ENCODE measurements at regions not wholly inside any gene's neighbourhood (a gene's known extent, or its start where the extent isn't known, plus 50 kb on each side); places are given as distances from the start of the nearest gene placed in this dataset.

DNA sequence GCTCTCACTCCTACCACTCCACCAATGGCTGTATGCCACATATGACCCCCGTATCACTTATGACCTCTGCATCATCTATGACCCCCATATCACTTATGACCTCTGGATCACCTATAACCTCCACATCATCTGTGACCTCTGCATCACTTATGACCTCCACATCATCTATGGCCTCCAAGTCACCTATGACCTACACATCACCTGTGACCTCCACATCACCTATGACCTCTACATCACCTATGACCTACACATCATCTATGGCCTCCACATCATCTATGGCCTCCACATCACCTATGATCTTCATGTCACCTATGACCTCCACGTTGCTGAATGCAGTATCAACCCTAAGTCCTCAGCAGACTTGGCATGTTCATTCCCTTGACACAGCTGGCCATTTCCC, 271.2 kb downstream of the MATN1 start:
- no peaks in the 10 kb centered on the region for H3K4me1 ChIP-seq (ENCODE audit: control insufficient read depth in 4 of 4, insufficient read depth in 4 of 4, low read length in 3 of 4)
- DNase-seq (ENCODE audit: low spot score), result peak; percentile 12
- H3K9ac ChIP-seq (ENCODE audit: low read depth in 1 of 2, low read length in 2 of 2), result no peak overlapping the region
- H3K27me3 ChIP-seq (ENCODE audit: control insufficient read depth in 4 of 4, insufficient read depth in 4 of 4, low read length in 3 of 4), result no peaks in the 10 kb centered on the region
- H3K4me3 ChIP-seq (ENCODE audit: low read depth in 1 of 3, low read length in 3 of 3), result no peak overlapping the region
- no peaks in the 10 kb centered on the region for H3K9me3 ChIP-seq (ENCODE audit: control insufficient read depth in 4 of 4, low read length in 3 of 4)
- TF ChIP-seq EGR1 (IDR thresholded peaks at IDR 0.05; ENCODE audit: low read depth in 2 of 2) (no peak), NR2F2 (IDR thresholded peaks at IDR 0.05) (peak; percentile 89), RXRA (IDR thresholded peaks at IDR 0.05) (peak; percentile 24 to 35), HNF4A (conservative IDR thresholded peaks at IDR 0.05) (no peak)
- H3K36me3 ChIP-seq (ENCODE audit: control insufficient read depth in 4 of 4, insufficient read depth in 3 of 4, low read depth in 1 of 4, low read length in 3 of 4), result no peaks in the 10 kb centered on the region
- WGBS, result 69% methylated on average over 2 of the region's 2 CpGs
- H3K27ac ChIP-seq (ENCODE audit: low read depth in 1 of 2, low read length in 2 of 2), result no peak overlapping the region

DNA sequence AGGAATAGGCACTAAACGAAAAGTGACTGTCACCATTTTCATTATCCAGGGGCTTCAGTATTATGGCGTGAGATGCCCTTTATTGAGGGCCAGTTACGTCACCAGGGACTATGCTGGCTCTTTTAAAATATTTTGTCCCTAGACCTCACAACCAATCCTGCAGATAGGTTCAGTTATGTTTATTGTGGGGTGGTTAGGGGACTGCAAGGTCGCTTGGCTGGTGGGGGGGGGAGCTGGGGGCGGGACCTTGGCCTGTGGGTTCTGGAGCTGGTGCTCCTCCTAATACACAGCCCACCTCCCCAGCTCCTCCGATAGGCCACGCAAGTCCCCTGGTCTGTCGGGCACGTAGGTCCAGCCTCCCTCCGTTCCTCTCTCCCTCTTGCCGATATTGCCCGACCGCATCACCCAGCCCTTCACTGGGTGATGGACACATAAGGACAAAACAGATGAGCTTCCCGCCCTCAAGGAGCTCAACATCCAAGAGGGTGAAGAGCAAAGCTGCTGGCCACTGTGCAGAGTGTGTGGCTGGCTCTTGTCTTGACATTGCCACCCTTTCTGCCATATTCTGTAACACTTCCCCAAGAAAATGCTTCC, 271.8 kb downstream of the MATN1 start:
- Histone ChIP-seq H3K9me3 (ENCODE audit: control insufficient read depth in 4 of 4, low read length in 3 of 4) (no peaks in the 10 kb centered on the region), H3K27me3 (ENCODE audit: control insufficient read depth in 4 of 4, insufficient read depth in 4 of 4, low read length in 3 of 4) (no peaks in the 10 kb centered on the region), H3K36me3 (ENCODE audit: control insufficient read depth in 4 of 4, insufficient read depth in 3 of 4, low read depth in 1 of 4, low read length in 3 of 4) (no peaks in the 10 kb centered on the region), H3K27ac (ENCODE audit: low read depth in 1 of 2, low read length in 2 of 2) (no peak overlapping the region), H3K4me1 (ENCODE audit: control insufficient read depth in 4 of 4, insufficient read depth in 4 of 4, low read length in 3 of 4) (no peaks in the 10 kb centered on the region), H3K9ac (ENCODE audit: low read depth in 1 of 2, low read length in 2 of 2) (no peak overlapping the region), H3K4me3 (ENCODE audit: low read depth in 1 of 3, low read length in 3 of 3) (no peak overlapping the region)
- WGBS, result 89% methylated on average over 14 of the region's 14 CpGs
- TF ChIP-seq NR2F2 (IDR thresholded peaks at IDR 0.05) (no peak), SP1 (IDR thresholded peaks at IDR 0.05) (no peak), RAD21 (IDR thresholded peaks at IDR 0.05) (no peak), GABPA (IDR thresholded peaks at IDR 0.05 in 1 of 2, conservative IDR thresholded peaks at IDR 0.05 in 1 of 2) (no peak), HNF4G (IDR thresholded peaks at IDR 0.05) (no peak), RXRA (IDR thresholded peaks at IDR 0.05) (no peak), HNF4A (conservative IDR thresholded peaks at IDR 0.05) (no peak), EGR1 (IDR thresholded peaks at IDR 0.05; ENCODE audit: low read depth in 2 of 2) (no peak), TAF1 (conservative IDR thresholded peaks at IDR 0.05) (no peak), REST (IDR thresholded peaks at IDR 0.05) (no peak), FOXA2 (IDR thresholded peaks at IDR 0.05) (no peak), JUND (IDR thresholded peaks at IDR 0.05) (no peak), FOXA1 (IDR thresholded peaks at IDR 0.05) (no peak), YY1 (IDR thresholded peaks at IDR 0.05) (no peak)
- TF ChIP-seq, protein P1, sequence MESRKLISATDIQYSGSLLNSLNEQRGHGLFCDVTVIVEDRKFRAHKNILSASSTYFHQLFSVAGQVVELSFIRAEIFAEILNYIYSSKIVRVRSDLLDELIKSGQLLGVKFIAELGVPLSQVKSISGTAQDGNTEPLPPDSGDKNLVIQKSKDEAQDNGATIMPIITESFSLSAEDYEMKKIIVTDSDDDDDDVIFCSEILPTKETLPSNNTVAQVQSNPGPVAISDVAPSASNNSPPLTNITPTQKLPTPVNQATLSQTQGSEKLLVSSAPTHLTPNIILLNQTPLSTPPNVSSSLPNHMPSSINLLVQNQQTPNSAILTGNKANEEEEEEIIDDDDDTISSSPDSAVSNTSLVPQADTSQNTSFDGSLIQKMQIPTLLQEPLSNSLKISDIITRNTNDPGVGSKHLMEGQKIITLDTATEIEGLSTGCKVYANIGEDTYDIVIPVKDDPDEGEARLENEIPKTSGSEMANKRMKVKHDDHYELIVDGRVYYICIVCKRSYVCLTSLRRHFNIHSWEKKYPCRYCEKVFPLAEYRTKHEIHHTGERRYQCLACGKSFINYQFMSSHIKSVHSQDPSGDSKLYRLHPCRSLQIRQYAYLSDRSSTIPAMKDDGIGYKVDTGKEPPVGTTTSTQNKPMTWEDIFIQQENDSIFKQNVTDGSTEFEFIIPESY (IDR thresholded peaks at IDR 0.05), result no peak
- TF ChIP-seq, protein P2, sequence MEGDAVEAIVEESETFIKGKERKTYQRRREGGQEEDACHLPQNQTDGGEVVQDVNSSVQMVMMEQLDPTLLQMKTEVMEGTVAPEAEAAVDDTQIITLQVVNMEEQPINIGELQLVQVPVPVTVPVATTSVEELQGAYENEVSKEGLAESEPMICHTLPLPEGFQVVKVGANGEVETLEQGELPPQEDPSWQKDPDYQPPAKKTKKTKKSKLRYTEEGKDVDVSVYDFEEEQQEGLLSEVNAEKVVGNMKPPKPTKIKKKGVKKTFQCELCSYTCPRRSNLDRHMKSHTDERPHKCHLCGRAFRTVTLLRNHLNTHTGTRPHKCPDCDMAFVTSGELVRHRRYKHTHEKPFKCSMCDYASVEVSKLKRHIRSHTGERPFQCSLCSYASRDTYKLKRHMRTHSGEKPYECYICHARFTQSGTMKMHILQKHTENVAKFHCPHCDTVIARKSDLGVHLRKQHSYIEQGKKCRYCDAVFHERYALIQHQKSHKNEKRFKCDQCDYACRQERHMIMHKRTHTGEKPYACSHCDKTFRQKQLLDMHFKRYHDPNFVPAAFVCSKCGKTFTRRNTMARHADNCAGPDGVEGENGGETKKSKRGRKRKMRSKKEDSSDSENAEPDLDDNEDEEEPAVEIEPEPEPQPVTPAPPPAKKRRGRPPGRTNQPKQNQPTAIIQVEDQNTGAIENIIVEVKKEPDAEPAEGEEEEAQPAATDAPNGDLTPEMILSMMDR (IDR thresholded peaks at IDR 0.05; ENCODE audit: low read depth, low read length, missing input control), result no peak
- TF ChIP-seq, protein P3, sequence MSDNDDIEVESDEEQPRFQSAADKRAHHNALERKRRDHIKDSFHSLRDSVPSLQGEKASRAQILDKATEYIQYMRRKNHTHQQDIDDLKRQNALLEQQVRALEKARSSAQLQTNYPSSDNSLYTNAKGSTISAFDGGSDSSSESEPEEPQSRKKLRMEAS (IDR thresholded peaks at IDR 0.05), result no peak
- TF ChIP-seq, protein P4, sequence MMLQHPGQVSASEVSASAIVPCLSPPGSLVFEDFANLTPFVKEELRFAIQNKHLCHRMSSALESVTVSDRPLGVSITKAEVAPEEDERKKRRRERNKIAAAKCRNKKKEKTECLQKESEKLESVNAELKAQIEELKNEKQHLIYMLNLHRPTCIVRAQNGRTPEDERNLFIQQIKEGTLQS (IDR thresholded peaks at IDR 0.05), result no peak
- DNase-seq (ENCODE audit: low spot score), result peak; percentile 22
